HG02610 (cell line): ENCODE measurements at regions not wholly inside any gene's neighbourhood (a gene's known extent, or its start where the extent isn't known, plus 50 kb on each side); places are given as distances from the start of the nearest gene placed in this dataset.
"Not testable (repeated sequence)": the region's sequence is repeated elsewhere in the genome, so short reads cannot be mapped to it uniquely, and the experiment has no call there.

Source experiments
- ATAC-seq: cut with Tn5 transposase; IDR thresholded peaks from one replicate; pipeline ENCODE4 v1.9.1; 2021; ENCODE audit warnings: mild to moderate bottlenecking, moderate library complexity; ENCODE audit not compliant: unreplicated experiment

DNA sequence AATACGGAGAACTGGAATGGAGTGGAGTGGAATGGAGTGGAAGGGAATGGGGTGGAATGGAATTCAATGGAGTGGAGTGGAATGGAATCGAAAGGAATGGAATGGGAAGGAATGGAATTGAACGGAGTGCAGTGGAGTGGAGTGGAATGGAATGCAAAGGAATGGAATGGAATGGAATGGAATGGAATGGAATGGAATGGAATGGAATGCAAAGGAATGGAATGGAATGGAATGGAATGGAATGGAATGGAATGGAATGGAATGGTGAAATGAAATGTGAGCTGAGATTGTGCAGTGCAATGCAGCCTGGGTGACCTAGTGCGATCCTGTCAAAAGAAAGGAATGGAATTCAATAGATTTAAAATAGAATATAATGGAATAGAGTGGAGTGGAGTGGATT, 357.3 kb upstream of the WSB1 start:
- peak; percentile 34 for ATAC-seq

GRCh38 chr17:26937750-26938322, 356.1 kb upstream of the WSB1 start:
- ATAC-seq, result peak; percentile 31

DNA sequence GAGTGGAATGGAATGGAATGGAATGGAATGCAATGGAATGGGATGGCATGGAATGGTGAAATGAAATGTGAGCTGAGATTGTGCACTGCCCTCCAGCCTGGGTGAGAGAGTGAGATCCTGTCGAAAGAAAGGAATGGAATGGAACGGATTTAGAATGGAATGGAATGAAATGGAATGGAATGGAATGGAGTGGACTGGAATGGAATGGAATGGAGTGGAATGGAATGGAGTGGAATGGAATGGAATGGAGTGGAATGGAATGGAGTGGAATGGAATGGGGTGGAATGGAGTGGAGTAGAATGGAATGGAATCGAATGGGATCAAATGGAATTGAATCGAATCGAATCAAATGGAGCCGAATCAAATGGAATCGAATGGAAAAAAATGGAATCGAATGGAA, 354.2 kb upstream of the WSB1 start:
- ATAC-seq, result not testable (repeated sequence)

- ATAC-seq, result not testable (repeated sequence)
Measured at GRCh38 chr17:26940587-26940986, 353.3 kb upstream of the WSB1 start.

- no peak for ATAC-seq
Measured at GRCh38 chr17:26962255-26963162, 331.4 kb upstream of the WSB1 start.

GRCh38 chr17:26963163-26963503, 330.8 kb upstream of the WSB1 start:
- ATAC-seq, result no peak

GRCh38 chr17:26965898-26966624, 327.9 kb upstream of the WSB1 start:
- ATAC-seq, result not testable (repeated sequence)

DNA sequence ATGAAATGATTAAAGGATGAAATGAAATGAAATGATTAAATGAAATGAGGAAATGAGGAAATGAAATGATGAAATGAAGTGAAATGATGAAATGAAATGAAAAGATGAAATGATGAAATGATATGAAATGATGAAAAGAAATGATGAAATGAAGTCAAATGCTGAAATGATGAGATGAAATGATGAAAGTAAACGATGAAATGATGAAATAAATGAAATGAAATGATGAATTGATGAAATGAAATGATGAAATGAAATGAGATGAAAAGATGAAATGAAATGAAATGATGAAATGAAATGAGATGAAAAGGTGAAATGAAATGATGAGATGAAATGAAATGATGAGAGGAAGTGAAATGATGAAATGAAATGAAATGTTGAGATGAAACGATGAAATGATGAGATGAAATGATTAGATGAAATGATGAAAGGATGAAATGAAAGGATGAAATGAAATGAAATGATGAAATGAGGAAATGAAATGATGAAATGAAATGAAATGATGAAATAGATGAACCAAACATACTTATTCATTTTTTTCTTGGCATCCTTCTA, 327.2 kb upstream of the WSB1 start:
- not testable (repeated sequence) for ATAC-seq

DNA sequence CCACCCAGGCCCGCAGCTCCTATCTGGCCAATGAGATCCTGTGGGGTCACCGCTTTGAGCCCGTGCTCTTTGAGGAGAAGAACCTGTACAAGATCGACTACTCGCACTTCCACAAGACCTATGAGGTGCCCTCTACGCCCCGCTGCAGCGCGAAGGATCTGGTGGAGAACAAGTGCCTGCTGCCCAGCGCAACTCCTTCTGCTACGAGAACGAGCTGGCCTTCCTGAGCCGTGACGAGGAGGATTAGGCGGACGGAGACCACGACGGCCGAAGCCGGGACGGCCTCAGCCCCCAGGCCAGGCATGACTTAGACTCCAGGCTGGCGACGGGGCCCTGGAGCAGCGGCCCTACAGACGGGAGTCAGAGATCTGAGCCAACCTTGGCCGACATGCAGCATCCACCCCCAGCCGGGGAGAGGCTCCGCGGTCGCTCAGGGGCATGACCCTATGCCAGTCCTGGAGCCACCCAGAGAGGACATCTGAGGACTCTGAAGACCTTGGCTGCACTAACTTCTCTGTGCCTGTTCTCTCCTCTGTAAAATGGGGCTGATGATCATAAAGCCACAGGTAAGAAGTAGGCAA, 312.0 kb upstream of the WSB1 start:
- ATAC-seq, result not testable (repeated sequence)

DNA sequence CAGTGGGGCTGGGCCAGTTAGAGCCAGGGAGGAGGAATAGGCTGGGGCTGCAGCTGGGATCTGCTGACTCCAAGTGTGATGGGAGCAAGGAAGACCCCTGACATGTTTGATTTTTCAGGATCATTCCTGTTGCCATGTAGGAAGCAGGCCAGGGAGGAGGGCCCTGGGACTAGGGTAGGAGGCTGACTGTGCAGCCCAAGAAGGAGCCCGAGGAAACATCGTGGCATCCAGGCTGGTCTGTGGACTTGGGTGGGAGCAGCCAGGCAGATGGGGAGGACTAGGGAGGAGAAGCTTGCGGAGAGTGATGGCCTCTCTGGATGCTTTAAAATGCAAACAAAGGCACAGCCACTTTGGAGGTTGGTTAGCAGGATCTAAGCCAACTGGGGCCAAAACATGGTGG, 311.4 kb upstream of the WSB1 start:
- not testable (repeated sequence) for ATAC-seq

DNA sequence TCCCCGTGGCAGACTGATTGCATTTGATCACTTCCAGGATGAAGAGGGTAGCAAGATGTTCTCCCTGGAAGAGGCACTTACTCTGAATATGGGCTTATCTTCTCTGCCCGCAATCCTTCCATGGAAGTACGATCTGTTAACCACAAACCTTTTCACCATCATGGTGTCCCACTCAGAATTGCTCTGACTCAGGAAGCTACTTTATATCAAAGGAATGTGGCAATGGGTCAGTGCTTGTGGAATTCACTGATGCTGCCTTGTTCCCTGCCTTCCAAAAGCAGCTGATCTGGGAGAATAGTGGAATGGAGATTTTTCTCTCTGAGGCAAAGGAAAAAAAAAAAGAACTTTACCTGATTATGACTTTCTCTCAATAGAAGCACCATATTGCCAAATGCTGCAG, 306.1 kb upstream of the WSB1 start:
- ATAC-seq, result not testable (repeated sequence)

GRCh38 chr17:26994648-26995047, 299.3 kb upstream of the WSB1 start:
- not testable (repeated sequence) for ATAC-seq

DNA sequence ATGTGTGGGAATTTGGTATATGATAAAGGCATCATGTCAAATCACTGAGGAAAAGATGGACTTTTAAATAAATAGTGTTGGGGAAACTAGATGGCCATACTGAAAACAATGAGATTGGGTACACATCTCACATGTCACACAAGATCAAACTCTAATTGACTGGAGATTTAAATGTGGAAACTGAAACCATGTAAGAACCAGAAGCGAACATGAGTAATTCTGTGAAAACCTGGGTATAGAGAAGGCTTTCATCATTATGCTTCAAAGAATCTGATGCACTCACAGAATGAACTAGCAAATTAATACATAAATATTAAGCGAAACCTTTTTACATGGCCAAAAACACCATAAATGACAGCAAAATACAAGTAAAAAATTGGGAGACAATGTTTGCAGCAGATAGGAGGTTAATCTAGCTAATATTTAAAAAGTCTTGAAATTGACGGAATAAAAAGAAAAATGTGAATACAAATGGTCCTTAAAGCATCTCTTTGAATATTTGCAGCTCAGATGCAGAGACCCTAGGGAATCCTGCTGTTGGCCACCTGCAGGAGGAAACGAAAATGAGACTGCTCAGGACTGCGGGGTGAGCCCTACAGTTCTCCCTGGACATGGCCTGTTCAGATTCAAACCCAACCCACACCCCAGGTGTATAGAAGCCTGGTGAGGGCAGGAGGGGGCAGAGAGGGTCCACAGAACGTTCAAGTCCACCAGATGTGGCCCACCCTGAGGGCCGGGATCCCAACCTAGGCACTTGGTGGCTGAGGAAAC, 297.6 kb upstream of the WSB1 start:
- peak; percentile 50 for ATAC-seq

DNA sequence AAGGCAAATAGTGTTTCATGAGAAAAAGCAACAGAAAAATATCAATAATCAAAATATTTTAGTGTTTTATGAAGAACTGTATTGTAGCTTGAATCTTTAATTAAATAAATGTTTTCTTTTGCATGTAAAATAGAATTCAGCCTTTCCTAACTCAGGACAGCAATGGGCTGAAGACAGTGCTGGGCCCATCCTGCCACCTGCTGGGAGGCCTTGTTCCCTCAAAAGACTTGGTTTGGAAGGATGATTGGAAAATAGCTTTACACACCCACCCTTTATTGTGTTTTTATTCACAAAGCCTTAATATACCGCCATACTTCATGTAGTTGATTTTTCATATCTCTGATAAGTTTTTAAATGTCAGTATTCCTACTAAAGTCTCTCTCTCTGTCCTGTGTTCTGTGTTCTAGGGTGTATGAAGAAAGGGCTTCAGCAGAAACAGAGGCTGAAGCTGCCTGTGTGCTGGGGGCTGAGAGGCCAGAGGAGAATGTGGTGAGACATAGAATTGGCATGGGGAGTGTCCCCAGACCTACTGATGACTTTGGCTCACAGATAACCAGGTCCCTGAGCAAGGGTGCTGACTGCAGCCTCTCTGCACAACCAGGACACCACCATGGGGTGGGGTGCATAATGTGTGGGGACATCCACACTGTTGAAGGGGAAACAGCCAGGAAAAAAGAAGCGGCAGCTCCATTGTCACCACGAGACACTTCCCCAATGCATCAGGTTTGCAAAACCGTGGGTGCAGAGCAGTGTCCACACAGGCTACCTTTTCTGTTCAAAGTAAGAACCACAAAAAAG, 286.0 kb upstream of the WSB1 start:
- not testable (repeated sequence) for ATAC-seq

DNA sequence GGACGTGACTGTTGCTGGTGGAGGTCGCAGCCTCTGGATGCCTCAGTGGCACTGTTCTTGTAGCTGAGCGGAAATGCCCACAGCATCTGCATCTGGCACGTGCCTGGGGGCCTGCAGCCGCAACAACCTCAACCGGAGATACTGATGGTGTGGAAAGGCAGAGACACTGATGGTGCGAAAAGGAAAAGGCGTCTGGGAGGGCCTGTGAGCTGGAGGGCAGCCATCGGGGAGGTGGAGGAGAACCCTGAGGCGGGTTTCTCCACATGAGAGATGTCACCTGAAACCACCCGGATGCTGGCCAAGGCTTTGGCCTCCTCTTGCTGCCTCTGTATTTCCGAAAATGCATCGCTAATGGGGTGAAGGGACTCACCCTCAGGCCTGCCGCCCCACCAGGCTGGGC, 284.8 kb upstream of the WSB1 start:
- ATAC-seq, result no peak

GRCh38 chr17:27010138-27010537, 283.8 kb upstream of the WSB1 start:
- not testable (repeated sequence) for ATAC-seq

GRCh38 chr17:27030552-27030951, 263.4 kb upstream of the WSB1 start:
- not testable (repeated sequence) for ATAC-seq

DNA sequence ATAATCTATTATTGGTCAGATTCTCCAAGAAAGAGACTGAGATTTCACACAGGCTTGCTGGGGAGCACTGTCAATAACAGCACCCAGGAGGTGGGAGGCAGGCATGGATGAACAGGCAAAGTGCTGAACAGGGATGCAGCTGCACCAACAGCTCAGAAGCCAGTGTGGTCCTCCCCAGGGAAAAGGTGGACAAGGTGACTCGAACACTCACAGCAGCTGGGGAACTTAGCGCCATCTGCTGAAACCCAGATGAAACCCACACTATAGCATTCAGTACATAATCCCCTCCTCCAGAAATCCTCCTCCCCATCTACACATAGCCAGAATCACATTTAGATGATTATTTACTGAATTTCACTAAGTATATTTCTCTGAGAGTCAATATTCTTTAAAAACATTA, 255.2 kb upstream of the WSB1 start:
- no peak for ATAC-seq

- not testable (repeated sequence) for ATAC-seq
Measured at GRCh38 chr17:27045039-27045438, 248.9 kb upstream of the WSB1 start.
